ENCODE measurements at regions not wholly inside any gene's neighbourhood (a gene's known extent, or its start where the extent isn't known, plus 50 kb on each side); places are given as distances from the start of the nearest gene placed in this dataset.

- TF ChIP-seq REST (IDR thresholded peaks at IDR 0.05; ENCODE audit: borderline replicate concordance): no peak
- TF ChIP-seq SMC3 (conservative IDR thresholded peaks at IDR 0.05; ENCODE audit: poor library complexity): no peak
- no peak for TF ChIP-seq POLR2AphosphoS5 (IDR thresholded peaks at IDR 0.05)
Measured at GRCh38 chr6:133591275-133591674, 297.6 kb upstream of the TCF21 start (continued).

GRCh38 chr6:133594652-133595110 is 294.2 kb upstream of the TCF21 start:
- Histone ChIP-seq H3F3A (ENCODE audit: insufficient read depth, low read length, poor library complexity, severe bottlenecking) (no peaks in the 10 kb centered on the region), H3K9ac (ENCODE audit: low read length) (no peak overlapping the region), H3K4me2 (ENCODE audit: low read length) (no peak overlapping the region), H3K9me2 (ENCODE audit: insufficient read depth, low read length) (no peaks in the 10 kb centered on the region), H3K9me3 (ENCODE audit: low read length) (no peaks in the 10 kb centered on the region), H4K20me1 (ENCODE audit: insufficient read depth) (no peaks in the 10 kb centered on the region), H3K27me3 (ENCODE audit: insufficient read depth, low read depth, low read length) (no peaks in the 10 kb centered on the region), H3K79me2 (replicated peaks; ENCODE audit: insufficient read depth, low read length) (no peaks in the 10 kb centered on the region), H3K36me3 (ENCODE audit: insufficient read depth, low read length) (no peaks in the 10 kb centered on the region), H3K27ac (ENCODE audit: low read length) (no peak overlapping the region), H2AFZ (ENCODE audit: low read depth, low read length) (no peak overlapping the region), H3K4me3 (ENCODE audit: low read length) (no peak overlapping the region)
- no peak for TF ChIP-seq POLR2AphosphoS5 (IDR thresholded peaks at IDR 0.05)
- TF ChIP-seq CTCF (IDR thresholded peaks at IDR 0.05; ENCODE audit: poor library complexity, severe bottlenecking): no peak
- TF ChIP-seq REST (IDR thresholded peaks at IDR 0.05; ENCODE audit: borderline replicate concordance): no peak
- TF ChIP-seq EZH2 (IDR thresholded peaks at IDR 0.05; ENCODE audit: borderline replicate concordance, insufficient read depth, low read length, poor library complexity, severe bottlenecking): no peak
- no peak for TF ChIP-seq RAD21 (conservative IDR thresholded peaks at IDR 0.05)
- TF ChIP-seq EP300 (conservative IDR thresholded peaks at IDR 0.05; ENCODE audit: poor library complexity, severe bottlenecking): no peak
- TF ChIP-seq TAF1 (IDR thresholded peaks at IDR 0.05; ENCODE audit: low read depth): no peak

Data from neural cell (in vitro differentiated cells).